Stimulated activated CD4-positive, alpha-beta T cell treated with anti-CD3 and anti-CD28 coated beads, Interleukin-1b, Interleukin-23, amount 100 ng/mL, for 48 hours (primary cell): ENCODE measurements at regions not wholly inside any gene's neighbourhood (a gene's known extent, or its start where the extent isn't known, plus 50 kb on each side); places are given as distances from the start of the nearest gene placed in this dataset.

ENCODE experiments used
- DNase-seq: peaks from one replicate; pipeline ENCODE4 v3.0.0-alpha.2; 2020

DNA sequence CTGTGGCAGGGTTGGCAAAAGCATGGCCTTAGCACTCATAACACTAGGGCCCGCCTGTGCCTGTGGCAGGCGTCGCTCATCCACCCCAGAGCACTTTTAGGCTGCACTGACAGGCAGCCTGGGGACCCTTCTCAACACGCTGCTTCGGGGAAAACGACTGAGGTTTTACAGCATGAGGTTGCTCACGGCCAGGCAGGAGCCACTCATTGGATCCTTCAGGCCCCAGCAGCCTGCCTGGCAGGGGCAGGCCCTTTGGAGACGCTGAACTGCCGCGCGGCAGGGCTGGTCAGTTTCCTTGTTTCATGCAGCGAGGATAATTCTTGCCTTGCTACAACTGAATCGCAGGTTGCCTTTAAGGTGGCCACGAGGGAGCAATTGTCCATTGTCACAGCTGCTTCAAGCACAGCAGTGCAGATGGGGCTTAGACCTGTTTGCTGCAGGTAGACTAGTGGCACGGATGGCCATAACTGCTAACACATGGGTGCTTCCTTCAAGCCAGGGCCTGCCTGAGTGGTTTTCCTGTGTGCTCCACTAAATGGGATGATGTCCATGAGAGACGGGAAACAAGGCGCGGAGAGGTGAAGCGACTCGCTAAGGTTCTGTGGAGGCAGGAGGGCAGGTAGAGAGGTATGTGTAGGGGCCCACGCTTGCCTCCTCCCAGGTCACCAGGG is 49.9 kb upstream of the HS6ST1 start:
- DNase-seq = no peak

DNA sequence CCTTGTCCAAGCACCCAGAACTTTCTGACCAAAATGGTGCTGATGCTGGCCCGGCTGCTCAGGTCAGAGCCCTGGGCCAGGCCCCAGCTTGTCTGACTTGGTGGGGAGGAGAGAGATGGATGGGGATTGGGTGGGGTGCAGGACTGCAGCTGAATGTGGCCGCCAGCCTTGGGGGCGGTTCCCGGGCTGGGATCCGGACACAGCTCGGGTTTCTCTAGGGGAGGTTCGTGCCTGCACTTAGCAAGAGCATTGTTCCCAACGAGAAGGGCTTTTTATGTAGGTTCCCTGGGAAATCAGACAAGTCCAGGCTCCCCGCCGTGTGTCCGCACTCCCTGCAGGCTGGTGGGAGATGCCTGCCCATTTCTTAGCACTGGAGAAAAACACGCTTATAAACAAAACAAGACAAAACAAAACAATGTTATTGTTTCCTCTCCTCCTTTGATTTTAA is 50.5 kb upstream of the HS6ST1 start:
- no peak for DNase-seq

DNA sequence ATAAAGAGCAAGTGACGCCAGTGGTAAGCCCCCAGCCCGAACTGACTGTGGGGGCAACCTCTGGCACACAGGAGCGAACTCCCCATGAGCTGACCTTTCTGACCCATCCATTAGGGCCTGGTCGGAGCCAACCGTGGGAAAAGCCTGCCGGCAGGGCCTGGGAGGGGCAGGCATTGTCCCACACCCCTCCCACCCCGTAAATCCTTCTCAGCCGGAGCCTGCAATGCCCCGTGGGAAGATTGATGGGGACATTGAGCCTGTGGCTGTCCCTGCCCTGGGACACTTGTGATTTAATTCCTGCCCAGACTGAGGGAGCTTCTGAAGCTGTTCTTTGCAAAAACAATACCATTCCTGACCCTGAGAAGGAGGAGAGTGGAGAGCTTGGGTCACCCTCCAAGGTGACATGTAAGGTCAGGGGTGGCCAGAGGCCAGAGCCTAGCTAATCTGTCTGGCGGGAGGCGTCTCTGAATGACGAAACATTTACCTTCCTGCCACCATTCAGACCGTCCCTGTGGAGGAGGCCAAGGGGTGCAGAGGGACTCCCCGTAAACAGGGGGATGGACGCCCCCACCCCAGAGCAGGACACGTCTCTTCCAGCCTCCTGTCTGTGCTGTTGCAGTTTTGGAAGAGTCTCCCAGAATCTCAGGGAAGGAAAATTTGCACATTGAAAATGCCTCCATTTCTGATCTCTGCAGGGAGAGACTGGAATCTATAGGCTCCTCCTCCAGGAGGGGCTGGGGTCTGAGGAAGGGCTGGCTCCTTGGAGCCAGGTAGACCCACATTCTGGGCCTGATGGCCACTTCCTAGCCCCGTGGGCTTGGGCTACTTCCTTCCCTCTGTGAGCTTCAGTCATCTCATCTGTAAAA is 51.2 kb upstream of the HS6ST1 start:
- DNase-seq = no peak

DNA sequence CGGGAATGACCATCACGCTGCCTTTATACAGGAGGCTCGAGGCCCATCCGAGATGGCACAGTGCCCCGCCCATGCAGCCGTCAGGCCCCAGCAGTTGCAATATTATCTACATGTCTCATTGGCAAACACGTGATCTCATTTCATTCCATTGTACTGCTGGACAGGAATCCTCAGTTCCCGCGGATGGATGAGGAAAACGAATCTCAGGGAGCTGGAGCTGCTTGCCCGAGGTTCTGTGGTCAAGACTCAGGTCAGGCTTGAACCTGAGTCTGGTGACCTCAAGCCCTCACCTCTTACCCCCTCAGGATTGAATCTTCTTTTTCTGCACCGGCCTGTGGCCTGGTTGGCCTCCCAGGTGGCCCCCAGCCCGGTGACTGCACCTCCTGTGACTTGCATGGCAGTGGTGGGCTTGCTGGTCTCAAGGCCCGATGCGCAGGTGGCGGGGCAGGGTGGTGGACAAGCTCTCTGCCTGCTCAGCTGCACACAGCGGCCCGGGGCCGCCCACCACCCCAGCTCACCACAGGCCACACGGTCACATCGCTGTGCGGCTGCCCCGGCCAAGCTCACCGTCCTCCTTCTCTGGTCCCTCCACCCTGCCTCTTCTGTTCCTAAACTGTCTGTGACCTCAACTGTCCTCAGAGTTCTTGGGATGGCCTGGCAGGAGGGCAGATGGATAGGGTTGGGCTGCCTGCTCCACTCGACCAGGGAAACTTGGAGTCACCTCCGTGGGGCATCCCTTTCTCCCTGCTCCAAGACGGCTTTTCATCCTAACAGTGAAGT is 52.0 kb upstream of the HS6ST1 start:
- no peak for DNase-seq

DNA sequence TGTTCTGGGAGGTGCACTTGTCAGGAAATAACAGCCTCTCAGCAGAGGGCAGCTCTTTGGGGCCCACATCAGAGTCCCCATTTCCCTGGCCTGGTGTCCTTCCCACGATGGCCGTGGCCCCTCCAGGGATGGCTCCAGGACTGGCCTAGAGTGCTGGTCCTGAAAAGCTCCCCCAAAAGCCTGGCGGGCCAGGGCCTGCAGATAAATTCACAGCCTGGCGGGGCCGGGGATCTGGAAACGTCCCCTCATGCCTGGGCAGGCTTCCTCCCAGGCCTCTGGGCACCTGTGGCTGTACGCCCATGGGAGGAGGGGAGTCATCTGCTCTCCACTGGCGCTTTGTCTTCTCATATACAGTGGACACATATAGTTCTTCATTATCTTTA is 52.6 kb upstream of the HS6ST1 start:
- no peak for DNase-seq

DNA sequence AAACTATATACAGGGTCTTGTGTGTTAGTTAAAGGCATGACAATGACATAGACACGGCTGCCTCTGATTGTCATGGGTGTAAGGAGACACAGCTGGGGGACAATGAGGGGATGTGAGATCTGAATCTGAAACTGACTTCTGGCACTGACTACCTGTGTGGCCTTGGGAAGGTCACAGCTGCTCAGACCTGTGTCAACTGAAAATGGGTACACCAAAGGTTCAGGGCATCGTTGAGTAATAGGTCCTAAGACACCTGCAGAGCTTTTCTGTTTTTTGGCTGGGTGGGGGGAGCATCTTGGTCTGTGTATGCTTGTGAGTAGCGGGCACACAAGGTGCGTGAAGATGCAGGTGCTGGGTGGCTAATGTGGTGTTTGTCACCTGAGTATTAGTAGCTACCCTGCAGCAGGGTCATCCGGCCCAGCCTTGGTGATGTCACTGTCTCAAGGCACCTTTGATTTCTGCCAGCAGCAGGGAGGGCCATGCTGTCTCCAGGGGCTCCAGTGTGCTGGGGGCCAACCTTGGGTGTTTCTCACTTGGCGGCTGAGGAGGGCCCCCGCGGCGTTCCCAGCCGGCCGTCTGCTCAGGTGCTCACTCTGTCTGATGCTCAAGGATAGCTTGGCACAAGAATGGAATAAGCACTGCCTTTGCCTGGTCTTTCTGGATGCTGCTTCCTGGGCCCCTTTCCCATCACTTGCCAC is 53.1 kb upstream of the HS6ST1 start:
- no peak for DNase-seq

DNA sequence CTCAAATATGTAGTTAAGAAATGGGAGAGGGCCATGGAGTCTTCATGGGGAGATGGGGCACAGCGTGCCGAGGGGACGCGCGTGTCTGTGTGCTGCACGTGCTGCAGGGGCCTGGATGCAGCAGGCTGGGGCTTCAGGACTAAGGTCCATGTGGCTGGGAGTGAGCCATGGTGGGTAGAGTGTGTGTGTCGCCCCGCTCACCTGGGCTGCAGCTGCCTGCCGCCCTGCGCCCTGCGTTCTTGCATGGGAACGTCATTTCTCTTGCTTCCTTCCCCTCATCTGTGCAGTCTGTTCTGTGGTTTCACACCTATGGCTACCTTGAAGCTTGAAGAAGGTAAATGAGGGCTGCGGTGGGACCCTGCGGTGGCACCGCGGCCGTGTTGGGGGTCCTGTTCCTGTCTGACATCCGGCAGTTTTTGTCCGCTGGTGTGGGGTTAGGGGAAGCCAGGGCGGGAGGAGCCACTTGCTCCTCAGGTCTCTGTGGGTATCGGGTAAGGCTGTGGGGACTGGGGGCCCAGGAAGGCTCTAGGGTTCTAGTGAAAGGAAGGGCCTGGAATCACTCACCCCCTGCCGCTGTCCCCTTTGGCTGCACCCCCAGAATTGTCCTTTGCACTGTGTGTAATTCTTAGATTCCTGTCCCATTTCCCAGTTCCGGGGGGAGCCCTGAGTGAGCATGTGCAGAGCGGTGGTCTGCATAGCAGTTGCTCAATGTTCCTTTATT is 54.1 kb upstream of the HS6ST1 start:
- no peak for DNase-seq

DNA sequence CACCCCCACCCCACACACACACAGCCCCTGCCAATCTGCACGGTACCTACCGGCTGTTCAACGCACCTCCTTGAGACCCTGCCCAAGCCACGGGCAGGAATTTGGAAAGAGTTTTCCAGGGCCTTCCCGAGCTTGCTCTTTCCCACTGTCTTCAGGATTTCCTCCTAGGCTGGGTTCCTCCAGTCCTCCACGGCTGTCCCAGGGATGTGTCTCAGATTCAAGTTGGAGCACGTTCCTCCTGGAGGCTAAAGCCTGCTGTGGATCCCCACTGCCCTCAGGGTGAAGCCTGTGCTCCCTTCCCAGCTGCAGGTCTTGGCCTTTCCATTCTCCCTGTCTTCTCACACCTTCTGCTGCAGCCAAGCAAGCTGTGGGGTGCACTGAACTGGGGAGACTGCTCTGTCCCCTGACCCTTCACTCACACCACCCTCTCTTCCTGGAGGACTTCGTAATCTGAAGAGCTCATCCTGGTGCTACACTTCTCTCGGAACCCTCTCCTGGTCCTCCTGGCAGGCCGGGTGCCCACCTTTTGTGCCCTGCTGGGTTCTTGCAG is 54.9 kb upstream of the HS6ST1 start:
- no peak for DNase-seq

DNA sequence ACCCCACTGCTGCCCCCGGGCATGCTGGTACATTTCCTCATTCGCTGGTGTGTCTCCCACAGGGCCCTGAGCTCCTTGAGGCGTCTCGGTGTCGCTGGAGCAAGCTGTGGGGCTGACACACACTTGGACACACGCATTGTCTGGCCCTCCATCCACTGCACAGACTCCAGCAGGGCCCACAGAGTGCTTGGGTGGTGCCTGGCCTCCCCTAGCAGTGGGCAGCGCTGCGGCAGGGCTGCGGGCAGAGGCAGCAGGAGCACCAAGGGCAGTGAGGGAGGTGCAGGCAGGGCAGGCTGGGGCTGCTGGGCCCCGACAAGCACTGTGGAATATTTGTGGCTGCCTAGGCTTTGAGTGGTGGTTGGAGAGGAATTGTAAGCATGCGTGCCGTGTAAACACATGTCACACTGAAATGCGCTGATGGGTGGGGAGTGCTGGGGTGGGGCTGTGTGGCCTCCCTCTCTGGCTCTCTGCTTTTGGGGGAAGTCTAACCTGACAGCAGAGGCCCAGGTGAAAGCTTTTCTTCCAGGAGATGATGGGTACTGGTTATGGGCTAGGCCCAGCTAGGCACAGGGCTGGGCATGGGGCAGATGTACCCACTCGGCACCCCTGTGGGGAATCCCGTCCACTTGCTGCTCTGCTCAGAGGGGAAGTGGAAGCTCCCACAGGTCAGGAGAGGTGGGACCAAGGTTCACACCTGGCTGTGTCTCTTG is 55.5 kb upstream of the HS6ST1 start:
- DNase-seq = no peak

DNA sequence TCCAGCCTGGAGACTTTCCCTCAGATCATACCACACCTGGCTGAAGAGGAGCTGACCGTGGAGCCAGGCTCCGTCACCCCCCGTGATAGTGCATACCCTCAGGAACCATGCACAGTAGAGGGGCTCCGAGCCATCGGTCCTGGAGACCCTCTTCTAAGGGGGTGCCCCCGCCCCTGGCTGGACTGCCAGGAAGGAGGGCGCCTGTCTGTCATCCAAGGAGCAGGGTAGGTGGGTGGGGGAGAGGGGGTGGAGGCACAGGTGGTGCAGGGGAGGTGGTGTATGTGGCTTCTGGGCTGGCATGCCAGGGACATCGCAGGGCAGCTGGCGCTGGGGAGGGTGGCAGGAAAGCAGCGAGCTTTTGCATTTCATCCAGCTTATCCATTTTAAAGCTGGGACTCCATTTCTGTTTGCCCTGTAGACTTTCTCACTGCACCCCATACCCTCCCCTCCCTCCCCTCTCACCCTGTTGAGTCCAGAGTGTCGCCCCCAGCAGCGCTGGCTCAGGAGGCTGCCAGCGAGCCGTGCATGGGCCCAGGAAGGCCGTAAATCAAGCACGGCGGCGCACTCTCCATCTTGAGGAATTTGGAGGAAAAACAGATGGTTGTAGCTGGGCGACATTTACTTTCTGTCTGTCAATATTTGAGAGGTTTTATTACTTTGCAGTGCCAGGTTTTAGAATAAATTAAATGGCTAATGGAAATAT is 56.2 kb upstream of the HS6ST1 start:
- DNase-seq = no peak

DNA sequence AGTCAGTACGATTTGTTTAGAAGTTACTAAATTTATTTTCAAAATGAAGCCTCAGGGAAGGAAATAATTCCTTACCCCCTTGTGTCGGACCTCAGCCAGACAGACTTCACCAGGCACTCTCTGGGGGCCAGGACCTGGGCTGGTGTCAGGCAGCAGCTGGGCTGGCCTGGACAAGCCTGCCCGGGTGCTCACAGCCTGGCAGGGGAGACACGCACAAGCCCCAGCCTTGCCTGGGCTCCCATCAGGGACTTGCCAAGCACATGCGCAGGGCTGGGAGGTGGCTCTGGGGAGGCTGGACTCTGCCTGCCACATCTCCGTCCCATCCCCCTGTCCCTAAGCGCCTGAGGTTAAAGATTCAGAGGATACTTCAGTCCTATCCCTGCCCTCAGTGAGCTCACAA is 56.8 kb upstream of the HS6ST1 start:
- DNase-seq = no peak

DNA sequence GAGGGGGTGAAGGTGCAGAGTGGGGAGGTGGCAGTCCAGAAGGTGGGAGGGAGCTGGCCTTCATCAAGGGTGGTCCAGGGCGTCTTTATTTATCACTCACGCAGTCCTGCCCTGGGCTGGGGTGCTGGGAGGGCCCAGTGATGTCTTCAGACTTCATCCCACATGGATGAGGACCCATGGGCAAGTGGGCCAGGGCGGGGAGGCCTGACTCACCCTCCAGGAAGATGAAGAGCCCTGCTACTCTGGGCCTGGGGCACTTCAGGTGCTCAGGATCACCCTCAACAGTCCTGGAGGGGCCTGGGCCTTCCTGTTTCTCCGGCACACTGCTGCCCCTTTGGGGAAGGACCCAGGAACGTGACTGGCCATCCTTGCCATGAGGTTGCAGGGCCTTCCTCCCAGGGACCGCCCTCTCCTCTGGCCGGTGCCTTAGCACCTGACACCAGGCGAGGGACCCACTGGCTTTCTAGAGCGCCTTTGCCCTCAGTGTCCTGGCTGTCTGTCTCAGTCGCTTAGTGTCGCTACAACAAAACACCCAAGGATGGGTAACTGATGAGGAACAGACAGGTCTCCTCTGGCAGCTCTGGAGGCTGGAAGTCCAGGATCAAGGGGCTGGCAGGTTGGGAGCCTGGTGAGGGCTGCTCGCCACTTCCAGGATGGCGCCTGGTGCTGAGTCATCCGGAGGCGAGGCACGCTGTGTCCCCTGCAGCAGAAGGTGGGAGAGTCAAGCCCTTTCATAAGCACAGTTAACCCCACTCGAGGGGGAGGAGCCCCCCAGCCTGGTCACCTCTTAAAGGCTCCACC is 57.8 kb upstream of the HS6ST1 start:
- no peak for DNase-seq

DNA sequence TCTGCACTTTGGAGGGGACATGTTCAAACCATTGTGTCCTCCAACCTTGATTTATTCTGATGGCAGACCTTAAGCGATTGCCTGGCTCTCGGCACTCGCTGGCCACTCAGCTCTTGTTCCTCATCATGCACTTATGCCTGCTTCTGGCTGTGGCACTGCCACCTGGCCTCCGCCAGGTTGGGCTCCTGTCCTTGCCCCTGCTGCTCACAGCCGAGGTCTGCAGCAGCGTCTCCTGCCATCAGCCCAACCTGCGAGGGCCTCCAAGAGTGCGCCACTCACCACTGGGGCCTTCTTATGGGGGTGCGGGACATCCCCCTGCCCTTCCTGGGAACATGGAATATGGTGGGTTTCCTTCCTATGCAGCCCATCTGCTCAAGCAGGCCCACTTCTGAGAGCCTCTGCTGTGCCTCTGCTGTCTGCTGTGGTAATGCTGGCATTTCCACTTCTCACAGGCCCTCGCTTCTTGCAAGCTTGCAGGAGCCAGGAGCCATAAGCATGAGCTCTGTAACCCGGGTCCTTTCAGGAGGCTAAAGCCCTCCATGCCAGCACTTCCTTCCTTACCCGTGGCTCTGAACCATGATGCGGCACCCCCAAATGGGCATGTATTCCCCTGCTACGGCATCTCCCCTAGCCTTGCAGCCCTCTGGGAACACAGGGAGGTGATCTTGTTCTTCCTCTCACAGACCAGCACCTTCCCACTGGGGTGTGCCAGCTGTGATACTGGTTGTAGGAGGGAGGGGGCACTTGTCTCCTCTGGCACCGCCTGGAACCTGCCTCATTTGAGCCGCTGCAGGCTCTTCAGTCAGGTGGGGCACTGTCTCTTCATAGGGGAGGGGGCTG is 58.6 kb upstream of the HS6ST1 start:
- DNase-seq = no peak

DNA sequence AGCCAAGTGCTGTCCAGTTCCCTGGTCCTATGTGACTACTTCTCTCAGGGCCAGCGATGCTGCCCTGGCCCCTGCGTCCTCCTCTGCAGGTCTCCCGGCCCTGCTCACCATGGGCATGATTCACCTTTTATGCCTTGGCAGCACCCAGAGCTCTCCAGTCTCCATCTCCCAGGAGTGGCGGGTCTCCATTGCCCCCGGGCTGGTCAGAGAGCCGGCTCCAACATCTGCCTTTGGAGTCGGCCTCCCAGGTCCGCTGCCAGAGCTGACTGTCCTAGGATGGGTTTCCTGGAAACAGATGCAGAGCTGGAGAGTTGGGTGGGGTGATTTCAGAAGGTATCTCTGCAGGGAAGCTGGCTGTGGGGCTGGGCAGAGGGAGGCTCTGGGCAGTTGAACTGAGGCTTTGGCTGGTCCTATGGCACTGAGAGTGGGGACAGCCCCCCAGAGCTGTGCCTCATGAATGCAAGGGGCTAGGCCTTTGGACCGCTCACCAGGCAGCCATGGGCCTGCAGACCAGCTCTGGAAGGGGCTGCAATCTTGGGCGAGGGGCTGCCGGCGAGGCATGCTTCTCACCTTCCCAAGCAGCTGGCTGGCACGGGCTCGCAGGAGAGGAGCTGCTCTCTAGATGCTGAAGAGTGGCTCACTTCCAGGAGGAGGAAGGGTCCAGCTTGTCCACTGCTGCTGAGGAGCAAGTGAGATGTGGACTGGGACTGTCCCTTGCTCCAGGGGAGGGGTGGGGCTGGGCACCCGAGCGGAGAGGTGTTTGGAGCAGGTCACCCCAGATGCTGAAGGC is 59.8 kb upstream of the HS6ST1 start:
- DNase-seq = no peak

DNA sequence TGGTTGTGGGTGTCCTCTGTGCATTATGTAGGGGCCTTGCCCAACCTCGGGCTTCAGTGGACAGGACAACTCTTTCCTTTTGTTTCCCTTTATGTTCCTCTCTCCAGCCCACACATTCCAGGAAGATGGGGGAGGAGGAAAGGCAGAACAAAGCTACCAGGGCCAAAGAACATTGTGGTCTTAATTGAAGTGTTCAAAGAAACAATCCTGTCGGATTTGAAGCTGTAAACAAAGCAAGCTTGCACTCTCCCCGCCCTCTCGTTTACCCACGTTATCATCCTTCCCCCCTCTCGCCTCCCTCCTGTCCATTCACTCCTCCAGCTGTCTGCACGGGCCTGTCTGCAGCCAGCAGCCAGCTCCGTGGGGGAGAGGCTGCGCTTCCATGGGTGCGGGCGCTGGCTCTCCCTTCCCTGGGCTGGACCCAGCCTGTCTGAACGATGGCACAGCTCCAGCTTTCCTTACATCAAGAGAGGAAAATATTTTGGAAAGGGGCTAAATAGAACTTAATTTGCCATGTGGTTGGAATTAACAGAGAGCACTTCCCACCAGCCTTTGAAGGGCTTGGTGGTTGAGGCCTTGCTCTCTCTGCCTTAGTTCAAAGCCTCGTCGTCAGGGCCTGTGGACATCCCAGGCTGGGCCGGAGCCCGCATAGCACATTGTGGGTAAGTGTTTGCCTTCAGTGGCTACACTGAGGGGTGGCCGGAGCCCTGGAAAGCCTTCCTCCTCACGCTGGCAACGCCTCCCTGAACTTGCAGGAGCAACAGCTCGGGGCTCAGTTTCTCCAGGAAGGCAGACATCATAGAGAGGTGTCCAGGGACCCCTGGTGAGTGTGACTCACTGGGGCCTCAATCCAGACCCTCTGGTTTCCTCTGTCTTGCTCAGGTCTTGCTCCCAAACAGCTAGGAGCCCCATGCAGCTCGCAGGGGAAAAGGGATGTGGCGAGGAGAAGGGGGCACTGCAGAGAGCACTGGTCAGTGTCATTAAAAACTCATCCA is 60.6 kb upstream of the HS6ST1 start:
- no peak for DNase-seq

DNA sequence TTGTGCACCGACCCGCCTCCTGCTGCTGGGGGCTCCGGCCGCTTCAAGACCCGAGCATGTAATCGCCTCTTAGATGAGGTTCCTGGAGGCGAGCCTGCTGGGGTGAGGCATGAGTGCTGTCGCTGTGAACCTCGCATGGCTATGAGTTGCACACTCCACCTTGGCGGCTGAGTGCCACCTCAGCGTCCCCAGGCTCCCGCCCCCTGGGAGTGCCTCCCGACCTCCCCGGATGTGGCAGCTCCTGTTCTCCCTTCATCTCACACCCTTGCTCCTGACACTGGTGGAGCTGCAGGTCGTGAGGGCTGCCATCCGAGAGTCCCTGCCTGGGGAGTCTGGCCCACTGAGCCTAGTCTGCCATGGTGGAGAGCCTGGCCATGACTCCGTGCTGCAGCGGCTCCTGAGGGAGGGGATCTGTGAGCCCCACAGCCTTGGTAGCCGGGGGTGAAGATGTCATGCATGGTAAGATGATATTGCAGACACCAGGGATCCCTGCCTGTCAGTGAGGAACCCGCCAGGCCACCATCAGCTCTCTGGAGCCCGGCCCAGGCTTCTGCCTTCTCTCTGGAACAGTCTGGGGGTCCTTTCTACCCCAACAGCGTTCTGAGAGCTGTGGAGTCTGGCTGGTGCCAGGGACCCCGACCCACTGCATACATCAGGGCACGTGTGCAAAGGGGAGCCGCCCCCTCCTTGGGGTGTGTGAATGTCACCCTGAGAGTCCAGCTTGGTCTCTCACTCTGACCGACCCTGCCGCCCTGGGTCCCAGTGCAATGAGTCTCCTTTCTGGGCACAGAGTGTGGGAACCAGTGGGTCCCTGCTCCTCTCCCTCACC is 61.6 kb upstream of the HS6ST1 start:
- DNase-seq = no peak
